ENCODE measurements at regions not wholly inside any gene's neighbourhood (a gene's known extent, or its start where the extent isn't known, plus 50 kb on each side); places are given as distances from the start of the nearest gene placed in this dataset.

- in situ Hi-C loops (cut with HindIII; ENCODE audit: low sequenced_read_pairs): no loop called here
These were observed 237.5 kb downstream of the COG6 start for GRCh38 chr13:39892721-39893685.

DNA sequence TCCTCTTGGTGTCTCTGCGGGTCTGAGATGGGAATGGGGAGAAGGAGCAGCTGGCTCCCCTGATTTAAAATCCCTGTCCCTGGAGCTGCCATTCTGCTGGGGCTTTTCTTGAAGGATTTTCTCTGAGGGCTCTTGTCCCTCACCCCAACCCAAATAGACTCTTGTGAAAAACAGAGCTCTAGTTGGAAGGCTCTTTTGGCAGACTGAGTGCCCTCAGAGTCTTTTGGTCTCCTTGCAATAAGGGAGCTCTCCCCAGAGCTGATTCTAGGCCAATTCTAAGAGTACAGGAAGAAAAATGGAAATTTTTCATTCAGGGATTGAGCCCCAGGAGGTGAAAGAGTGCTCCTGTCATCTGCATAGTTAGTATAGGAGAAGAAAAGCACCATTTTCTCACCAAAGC, 238.3 kb downstream of the COG6 start:
- in situ Hi-C loops (cut with HindIII; ENCODE audit: low sequenced_read_pairs): no loop called here

DNA sequence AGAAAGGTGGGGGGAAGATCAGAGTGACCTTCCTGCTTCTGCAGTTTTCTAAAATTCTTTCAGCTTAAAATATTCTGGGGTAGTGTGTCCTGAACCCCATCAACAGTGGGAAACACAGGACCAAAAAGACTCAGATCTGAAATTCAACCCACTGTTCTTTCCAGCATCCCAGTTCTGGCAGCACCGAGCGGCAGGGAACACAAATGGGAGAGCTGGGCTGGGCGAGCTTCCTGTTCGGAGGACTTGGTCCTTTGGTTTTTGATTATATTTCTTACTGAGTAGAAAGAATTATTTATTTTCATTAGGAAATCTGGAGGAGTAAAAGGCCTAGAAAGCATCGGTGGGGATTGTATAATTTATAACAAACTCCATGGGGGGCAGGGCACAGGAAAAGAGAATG, 239.1 kb downstream of the COG6 start:
- in situ Hi-C loops (cut with HindIII; ENCODE audit: low sequenced_read_pairs): no loop called here

- in situ Hi-C loops (cut with HindIII; ENCODE audit: low sequenced_read_pairs): no loop called here
These were observed 239.8 kb downstream of the COG6 start for GRCh38 chr13:39895254-39895653.

GRCh38 chr13:39897636-39898035, 242.2 kb downstream of the COG6 start:
- in situ Hi-C loops (cut with HindIII; ENCODE audit: low sequenced_read_pairs): no loop called here

DNA sequence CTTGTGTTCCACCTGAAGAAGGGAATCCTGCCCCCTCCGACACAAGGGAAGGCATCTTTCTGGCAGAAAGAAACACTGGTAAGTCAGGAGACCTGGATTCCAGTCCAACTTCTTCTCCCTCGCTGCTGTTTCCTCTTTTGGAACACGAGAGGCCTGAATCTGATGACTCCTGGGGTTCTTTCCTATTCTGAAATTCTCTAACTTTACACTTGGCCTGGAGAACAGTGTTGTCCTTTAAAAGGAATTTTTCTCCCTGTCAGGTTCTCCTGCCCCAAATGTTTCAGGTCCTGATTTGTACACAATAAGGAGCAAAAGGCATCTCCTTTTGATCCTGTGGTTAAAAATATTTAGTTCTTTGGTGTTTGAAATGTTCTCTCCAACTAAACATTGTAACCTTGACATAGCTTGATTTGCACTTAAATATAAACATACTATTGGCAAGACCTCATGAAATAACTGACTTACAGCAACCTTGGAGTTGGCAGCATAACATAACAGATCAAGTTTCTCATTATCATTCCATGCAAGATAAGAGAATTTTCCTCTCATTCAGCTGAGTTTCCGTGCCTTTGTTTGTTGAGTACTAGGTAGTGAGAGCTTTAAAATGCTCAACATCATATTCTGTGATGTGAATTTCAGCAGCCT, 244.8 kb downstream of the COG6 start:
- in situ Hi-C loops (cut with HindIII; ENCODE audit: low sequenced_read_pairs): no loop called here

DNA sequence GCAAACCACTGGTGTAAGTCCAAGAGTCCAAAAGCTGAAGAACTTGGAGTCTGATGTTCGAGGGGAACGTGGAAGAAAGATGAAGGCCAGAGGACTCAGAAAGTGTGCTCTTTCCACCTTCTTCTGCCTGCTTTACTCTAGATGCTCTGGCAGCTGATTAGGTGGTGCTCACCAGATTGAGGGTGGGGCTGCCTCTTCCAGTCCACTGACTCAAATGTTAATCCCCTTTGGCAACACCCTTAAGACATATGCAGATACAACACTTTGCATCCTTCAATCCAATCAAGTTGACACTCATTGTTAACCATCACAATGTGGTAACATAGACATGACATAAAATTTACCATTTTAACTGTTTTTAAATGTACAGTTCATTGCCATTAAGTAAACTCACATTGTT, 249.5 kb downstream of the COG6 start:
- in situ Hi-C loops (cut with HindIII; ENCODE audit: low sequenced_read_pairs): no loop called here

- in situ Hi-C loops (cut with HindIII; ENCODE audit: low sequenced_read_pairs): no loop called here
These were observed 254.2 kb downstream of the COG6 start for GRCh38 chr13:39909634-39910033.

GRCh38 chr13:39910041-39910440, 254.6 kb downstream of the COG6 start:
- in situ Hi-C loops (cut with HindIII; ENCODE audit: low sequenced_read_pairs): no loop called here

- in situ Hi-C loops (cut with HindIII; ENCODE audit: low sequenced_read_pairs): no loop called here
These were observed 255.4 kb downstream of the COG6 start for GRCh38 chr13:39910833-39911232.

DNA sequence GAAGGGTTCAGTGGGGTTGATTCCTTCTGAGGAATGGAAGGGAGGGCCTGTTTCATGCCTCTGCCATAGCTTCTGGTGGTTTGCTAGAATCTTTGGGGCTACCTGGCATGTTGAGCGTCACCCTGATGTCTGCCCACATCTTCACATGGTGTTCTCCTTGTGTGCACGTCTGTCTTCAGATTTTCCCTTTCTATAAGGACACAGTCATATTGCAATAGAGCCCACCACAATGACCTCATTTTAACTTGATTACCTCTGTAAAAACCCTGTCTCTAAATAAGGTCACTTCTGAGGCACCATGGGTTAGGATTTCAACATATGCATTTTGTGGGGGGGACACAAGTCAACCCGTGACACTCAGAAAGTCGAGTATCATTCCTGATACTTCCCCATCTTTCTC, 257.9 kb downstream of the COG6 start:
- in situ Hi-C loops (cut with HindIII; ENCODE audit: low sequenced_read_pairs): no loop called here

DNA sequence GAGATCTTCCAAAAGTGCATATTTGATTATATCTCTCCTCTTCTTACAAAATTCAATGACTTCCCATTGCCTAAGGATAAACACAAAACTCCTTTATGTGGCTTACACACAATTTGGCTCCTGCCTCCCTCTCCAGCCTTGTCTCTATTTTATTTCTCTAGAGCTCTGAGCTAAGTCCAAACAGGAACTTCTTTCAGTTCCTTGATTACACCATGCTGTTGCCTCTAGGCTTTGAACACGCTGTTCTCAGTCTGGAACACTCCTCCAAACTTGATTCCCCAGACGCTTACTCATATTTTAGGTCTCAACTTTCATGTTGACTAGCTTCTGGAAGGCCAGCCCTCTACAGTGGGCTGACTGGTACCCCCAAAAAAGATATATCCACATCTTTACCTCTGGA, 258.5 kb downstream of the COG6 start:
- in situ Hi-C loops (cut with HindIII; ENCODE audit: low sequenced_read_pairs): no loop called here

- in situ Hi-C loops (cut with HindIII; ENCODE audit: low sequenced_read_pairs): no loop called here
These were observed 260.0 kb downstream of the COG6 start for GRCh38 chr13:39915418-39915817.

DNA sequence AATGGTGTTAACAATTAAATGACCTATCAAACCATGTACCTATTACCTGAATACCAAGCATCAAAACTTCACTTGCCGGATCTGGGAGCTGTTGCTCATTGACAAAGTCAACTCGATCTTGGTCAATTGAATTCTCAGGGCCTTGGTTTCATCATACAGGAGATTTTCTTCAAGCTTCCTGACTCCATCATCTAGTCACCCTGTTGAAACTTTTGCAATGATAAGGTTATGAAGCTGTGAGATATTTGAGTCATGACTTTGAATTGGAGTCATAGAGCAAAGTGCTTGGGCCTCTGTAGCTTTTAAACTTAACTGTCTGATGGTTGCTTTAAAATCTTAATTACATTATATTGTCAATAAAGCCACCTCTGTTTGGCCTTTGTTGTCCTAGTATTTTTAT, 260.9 kb downstream of the COG6 start:
- in situ Hi-C loops (cut with HindIII; ENCODE audit: low sequenced_read_pairs): no loop called here

- in situ Hi-C loops (cut with HindIII; ENCODE audit: low sequenced_read_pairs): no loop called here
These were observed 263.3 kb downstream of the COG6 start for GRCh38 chr13:39918620-39919236.

GRCh38 chr13:39920613-39921012, 265.2 kb downstream of the COG6 start:
- in situ Hi-C loops (cut with HindIII; ENCODE audit: low sequenced_read_pairs): no loop called here

DNA sequence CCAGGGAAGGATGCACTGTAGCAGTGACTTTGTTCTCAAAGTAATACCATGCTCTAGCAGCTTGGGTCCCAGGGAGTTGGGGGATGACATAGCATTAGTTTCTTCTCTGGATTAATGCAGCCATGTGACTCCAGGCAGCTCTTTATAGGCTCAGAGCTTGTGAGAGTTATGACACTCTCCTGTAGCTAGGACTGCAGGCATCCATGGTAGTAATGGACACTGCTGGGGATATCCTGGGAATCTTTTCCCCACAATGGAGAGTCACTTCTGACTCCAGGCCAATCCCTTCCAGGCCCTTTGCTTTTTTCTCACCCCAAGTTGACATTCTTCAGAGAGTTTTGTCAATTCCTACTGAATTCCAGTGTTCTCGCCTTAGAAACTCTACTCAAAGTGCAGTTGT, 270.9 kb downstream of the COG6 start:
- in situ Hi-C loops (cut with HindIII; ENCODE audit: low sequenced_read_pairs): no loop called here

- in situ Hi-C loops (cut with HindIII; ENCODE audit: low sequenced_read_pairs): no loop called here
These were observed 272.8 kb downstream of the COG6 start for GRCh38 chr13:39928261-39928660.

- in situ Hi-C loops (cut with HindIII; ENCODE audit: low sequenced_read_pairs): no loop called here
These were observed 274.1 kb downstream of the COG6 start for GRCh38 chr13:39929583-39929982.

GRCh38 chr13:39930060-39930459, 274.6 kb downstream of the COG6 start:
- in situ Hi-C loops (cut with HindIII; ENCODE audit: low sequenced_read_pairs): no loop called here

- in situ Hi-C loops (cut with HindIII; ENCODE audit: low sequenced_read_pairs): no loop called here
These were observed 275.3 kb downstream of the COG6 start for GRCh38 chr13:39930544-39931444.
